ENCODE measurements at regions not wholly inside any gene's neighbourhood (a gene's known extent, or its start where the extent isn't known, plus 50 kb on each side); places are given as distances from the start of the nearest gene placed in this dataset.
A peak's percentile ranks its signal among the peaks of the same experiment; 100 is the strongest.

DNA sequence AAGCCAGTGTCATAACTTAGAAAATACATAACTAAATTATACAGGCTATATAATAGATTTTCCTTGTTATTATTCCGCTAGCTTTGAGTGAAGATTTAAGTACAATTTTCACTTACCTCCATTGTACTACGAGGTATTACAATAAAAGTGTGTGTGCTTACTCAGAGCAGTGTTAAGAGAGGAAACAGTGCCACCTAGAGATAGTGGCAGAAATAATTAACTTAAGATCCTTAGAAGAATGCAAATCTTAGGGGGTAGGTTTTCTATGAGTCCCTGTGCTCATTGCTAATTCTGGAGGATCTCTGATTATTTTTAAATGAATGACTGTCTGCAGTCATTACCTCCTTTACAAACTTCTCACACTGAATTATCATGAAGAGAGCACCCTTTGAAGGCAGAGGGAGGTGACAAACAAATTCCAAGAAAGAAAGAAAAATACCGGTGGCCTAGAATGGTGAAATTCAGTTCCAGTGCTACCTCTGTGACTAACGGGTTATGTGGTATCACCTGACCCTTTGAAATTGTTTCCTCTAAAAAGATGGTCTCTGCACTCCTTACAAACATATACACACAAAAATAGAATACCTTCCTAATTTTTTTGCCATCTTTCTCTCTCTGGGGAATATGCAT is 379.8 kb downstream of the TRIM36 start:
- TF ChIP-seq, protein P1, sequence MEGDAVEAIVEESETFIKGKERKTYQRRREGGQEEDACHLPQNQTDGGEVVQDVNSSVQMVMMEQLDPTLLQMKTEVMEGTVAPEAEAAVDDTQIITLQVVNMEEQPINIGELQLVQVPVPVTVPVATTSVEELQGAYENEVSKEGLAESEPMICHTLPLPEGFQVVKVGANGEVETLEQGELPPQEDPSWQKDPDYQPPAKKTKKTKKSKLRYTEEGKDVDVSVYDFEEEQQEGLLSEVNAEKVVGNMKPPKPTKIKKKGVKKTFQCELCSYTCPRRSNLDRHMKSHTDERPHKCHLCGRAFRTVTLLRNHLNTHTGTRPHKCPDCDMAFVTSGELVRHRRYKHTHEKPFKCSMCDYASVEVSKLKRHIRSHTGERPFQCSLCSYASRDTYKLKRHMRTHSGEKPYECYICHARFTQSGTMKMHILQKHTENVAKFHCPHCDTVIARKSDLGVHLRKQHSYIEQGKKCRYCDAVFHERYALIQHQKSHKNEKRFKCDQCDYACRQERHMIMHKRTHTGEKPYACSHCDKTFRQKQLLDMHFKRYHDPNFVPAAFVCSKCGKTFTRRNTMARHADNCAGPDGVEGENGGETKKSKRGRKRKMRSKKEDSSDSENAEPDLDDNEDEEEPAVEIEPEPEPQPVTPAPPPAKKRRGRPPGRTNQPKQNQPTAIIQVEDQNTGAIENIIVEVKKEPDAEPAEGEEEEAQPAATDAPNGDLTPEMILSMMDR (IDR thresholded peaks at IDR 0.05 in 2 of 3, conservative IDR thresholded peaks at IDR 0.05 in 1 of 3; ENCODE audit: control insufficient read depth in 2 of 3, extremely low read depth in 1 of 3, insufficient read depth in 1 of 3, low read depth in 3 of 3, low read length in 3 of 3), result peak; percentile 28 to 64 (median 53); a peak in 5 of 6 replicates
- no peak for TF ChIP-seq JUNB (IDR thresholded peaks at IDR 0.05)
- TF ChIP-seq FOXM1 (IDR thresholded peaks at IDR 0.05; ENCODE audit: low read depth, low read length), result no peak
- TF ChIP-seq, protein P2, sequence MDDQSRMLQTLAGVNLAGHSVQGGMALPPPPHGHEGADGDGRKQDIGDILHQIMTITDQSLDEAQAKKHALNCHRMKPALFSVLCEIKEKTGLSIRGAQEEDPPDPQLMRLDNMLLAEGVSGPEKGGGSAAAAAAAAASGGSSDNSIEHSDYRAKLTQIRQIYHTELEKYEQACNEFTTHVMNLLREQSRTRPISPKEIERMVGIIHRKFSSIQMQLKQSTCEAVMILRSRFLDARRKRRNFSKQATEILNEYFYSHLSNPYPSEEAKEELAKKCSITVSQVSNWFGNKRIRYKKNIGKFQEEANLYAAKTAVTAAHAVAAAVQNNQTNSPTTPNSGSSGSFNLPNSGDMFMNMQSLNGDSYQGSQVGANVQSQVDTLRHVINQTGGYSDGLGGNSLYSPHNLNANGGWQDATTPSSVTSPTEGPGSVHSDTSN (IDR thresholded peaks at IDR 0.05; ENCODE audit: insufficient replicate concordance, low read depth, low read length), result no peak
- TF ChIP-seq SIN3A (IDR thresholded peaks at IDR 0.05; ENCODE audit: low read depth, low read length), result no peak
- no peak for TF ChIP-seq CREM (IDR thresholded peaks at IDR 0.05; ENCODE audit: low read depth)
- no peak for TF ChIP-seq NR2C1 (IDR thresholded peaks at IDR 0.05)
- no peak for TF ChIP-seq RFX5 (IDR thresholded peaks at IDR 0.05; ENCODE audit: low read depth, low read length)
- no peak for TF ChIP-seq NFYB (IDR thresholded peaks at IDR 0.05; ENCODE audit: insufficient read depth, low read depth, low read length)
- no peak for TF ChIP-seq EP300 (IDR thresholded peaks at IDR 0.05; ENCODE audit: borderline replicate concordance in 1 of 2, control insufficient read depth in 1 of 2, low read depth in 2 of 2, low read length in 2 of 2)
- TF ChIP-seq TCF12 (IDR thresholded peaks at IDR 0.05; ENCODE audit: low read depth, low read length), result no peak
- TF ChIP-seq MTA3 (IDR thresholded peaks at IDR 0.05; ENCODE audit: borderline replicate concordance, low read length), result no peak
- TF ChIP-seq TCF3 (IDR thresholded peaks at IDR 0.05; ENCODE audit: borderline replicate concordance, insufficient read depth, low read depth, low read length), result no peak
- TF ChIP-seq, protein P3, sequence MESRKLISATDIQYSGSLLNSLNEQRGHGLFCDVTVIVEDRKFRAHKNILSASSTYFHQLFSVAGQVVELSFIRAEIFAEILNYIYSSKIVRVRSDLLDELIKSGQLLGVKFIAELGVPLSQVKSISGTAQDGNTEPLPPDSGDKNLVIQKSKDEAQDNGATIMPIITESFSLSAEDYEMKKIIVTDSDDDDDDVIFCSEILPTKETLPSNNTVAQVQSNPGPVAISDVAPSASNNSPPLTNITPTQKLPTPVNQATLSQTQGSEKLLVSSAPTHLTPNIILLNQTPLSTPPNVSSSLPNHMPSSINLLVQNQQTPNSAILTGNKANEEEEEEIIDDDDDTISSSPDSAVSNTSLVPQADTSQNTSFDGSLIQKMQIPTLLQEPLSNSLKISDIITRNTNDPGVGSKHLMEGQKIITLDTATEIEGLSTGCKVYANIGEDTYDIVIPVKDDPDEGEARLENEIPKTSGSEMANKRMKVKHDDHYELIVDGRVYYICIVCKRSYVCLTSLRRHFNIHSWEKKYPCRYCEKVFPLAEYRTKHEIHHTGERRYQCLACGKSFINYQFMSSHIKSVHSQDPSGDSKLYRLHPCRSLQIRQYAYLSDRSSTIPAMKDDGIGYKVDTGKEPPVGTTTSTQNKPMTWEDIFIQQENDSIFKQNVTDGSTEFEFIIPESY (IDR thresholded peaks at IDR 0.05), result no peak
